ENCODE measurements at regions not wholly inside any gene's neighbourhood (a gene's known extent, or its start where the extent isn't known, plus 50 kb on each side); places are given as distances from the start of the nearest gene placed in this dataset.
"Not testable (repeated sequence)": the region's sequence is repeated elsewhere in the genome, so short reads cannot be mapped to it uniquely, and the experiment has no call there.

GRCh38 chr5:82644766-82645165, 366.6 kb upstream of the RPS23 start:
- DNase-seq (ENCODE audit: low spot score in 2 of 2): no peak
- Histone ChIP-seq H3K4me1 (no peaks in the 10 kb centered on the region), H3K27me3 (ENCODE audit: low read depth) (peaks cover 5% of the 10 kb centered on the region; the same call in 1 of the 2 replicates), H3K4me3 (no peak overlapping the region), H3K36me3 (replicated peaks) (no peaks in the 10 kb centered on the region), H3K9me3 (no peaks in the 10 kb centered on the region)
- in situ Hi-C loops (cut with MboI; ENCODE audit: low sequenced_read_pairs): loop anchor here (25.0 kb wide), 2 partner anchors 793 to 918 kb away; no protein-coding TSS in a partner anchor

GRCh38 chr5:82644229-82644628, 366.1 kb upstream of the RPS23 start:
- Histone ChIP-seq H3K4me1 (no peaks in the 10 kb centered on the region), H3K27me3 (ENCODE audit: low read depth) (peaks cover 5% of the 10 kb centered on the region; the same call in 1 of the 2 replicates), H3K4me3 (no peak overlapping the region), H3K9me3 (no peaks in the 10 kb centered on the region), H3K36me3 (replicated peaks) (no peaks in the 10 kb centered on the region)
- no peak for DNase-seq (ENCODE audit: low spot score in 2 of 2)
- in situ Hi-C loops (cut with MboI; ENCODE audit: low sequenced_read_pairs): loop anchor here (25.0 kb wide), 2 partner anchors 793 to 918 kb away; no protein-coding TSS in a partner anchor

- Histone ChIP-seq H3K27me3 (ENCODE audit: low read depth) (peaks cover 5% of the 10 kb centered on the region; the same call in 1 of the 2 replicates), H3K4me3 (no peak overlapping the region), H3K9me3 (no peaks in the 10 kb centered on the region), H3K36me3 (replicated peaks) (no peaks in the 10 kb centered on the region), H3K4me1 (no peaks in the 10 kb centered on the region)
- DNase-seq (ENCODE audit: low spot score in 2 of 2): no peak
- in situ Hi-C loops (cut with MboI; ENCODE audit: low sequenced_read_pairs): loop anchor here (25.0 kb wide), 2 partner anchors 795 to 920 kb away; no protein-coding TSS in a partner anchor
Measured at GRCh38 chr5:82642313-82642712, 364.2 kb upstream of the RPS23 start.

GRCh38 chr5:82641331-82642003, 363.3 kb upstream of the RPS23 start:
- in situ Hi-C loops (cut with MboI; ENCODE audit: low sequenced_read_pairs): loop anchor here (25.0 kb wide), 2 partner anchors 796 to 921 kb away; no protein-coding TSS in a partner anchor
- Histone ChIP-seq H3K9me3 (no peaks in the 10 kb centered on the region), H3K27me3 (ENCODE audit: low read depth) (peaks cover 5% of the 10 kb centered on the region; the same call in 1 of the 2 replicates), H3K4me1 (no peaks in the 10 kb centered on the region), H3K4me3 (no peak overlapping the region), H3K36me3 (replicated peaks) (no peaks in the 10 kb centered on the region)
- DNase-seq (ENCODE audit: low spot score in 2 of 2): peak; percentile 41 to 76

DNA sequence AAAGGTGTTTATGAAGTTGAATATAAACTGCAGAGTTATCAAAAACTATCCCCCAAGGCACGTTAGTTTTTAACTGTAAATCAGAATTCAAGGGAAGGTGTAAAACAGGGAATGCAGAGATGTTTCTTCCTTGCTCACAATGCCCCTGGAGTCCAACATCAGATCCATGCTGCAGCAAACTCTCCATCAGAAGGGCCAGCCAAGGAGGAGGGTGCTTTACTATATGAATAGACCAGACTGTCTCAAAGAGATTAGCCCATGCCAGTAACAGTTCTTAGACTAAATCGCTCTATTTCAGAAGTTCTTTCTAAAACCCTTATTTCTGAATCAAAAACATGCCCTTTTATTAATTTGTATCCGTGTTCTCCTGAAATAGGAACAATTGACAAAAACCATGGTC, 362.8 kb upstream of the RPS23 start:
- Histone ChIP-seq H3K36me3 (replicated peaks) (no peaks in the 10 kb centered on the region), H3K4me1 (no peaks in the 10 kb centered on the region), H3K27me3 (ENCODE audit: low read depth) (0 out of 2 replicates have a peak, but pooled peaks cover 3% of the 10 kb centered on the region), H3K9me3 (no peaks in the 10 kb centered on the region), H3K4me3 (no peak overlapping the region)
- in situ Hi-C loops (cut with MboI; ENCODE audit: low sequenced_read_pairs): loop anchor here (25.0 kb wide), 2 partner anchors 796 to 921 kb away; no protein-coding TSS in a partner anchor
- no peak for DNase-seq (ENCODE audit: low spot score in 2 of 2)

DNA sequence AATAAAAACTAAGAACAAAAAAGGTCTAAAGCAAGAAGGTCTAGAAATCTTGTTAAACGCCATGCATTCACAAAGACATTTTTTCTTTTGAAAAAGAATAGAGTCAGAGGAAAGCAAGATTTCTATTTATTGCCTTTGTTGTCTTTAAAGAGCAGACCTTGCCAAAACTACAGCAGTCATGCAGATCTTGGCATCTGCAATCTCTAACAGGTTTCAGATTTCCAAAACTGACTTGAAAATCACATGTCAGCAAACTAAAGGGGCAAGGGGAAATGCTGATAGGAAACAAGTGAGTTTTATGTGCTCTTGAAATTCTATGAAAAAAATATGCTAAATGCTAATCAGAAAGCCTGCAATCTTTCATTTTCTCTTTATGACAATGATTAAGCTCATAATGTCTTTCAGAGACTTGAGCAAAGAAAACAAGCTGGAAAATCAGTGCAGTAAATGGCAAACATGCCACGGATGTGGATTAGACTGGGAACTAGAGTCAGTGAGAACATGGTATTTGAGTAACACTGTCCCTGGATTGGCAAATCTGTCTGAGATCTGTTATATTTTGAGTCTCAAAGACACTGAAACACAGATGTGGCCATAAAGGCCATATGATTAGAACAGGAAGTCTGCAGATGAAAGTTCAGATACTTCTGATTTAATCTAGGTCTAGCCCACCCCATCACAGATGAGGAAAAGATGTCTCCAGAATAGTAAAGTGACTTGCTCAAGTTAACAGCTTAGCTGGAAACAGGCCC, 361.4 kb upstream of the RPS23 start:
- Histone ChIP-seq H3K4me3 (no peak overlapping the region), H3K9me3 (no peaks in the 10 kb centered on the region), H3K4me1 (no peaks in the 10 kb centered on the region), H3K27me3 (ENCODE audit: low read depth) (no peaks in the 10 kb centered on the region), H3K36me3 (replicated peaks) (no peaks in the 10 kb centered on the region)
- in situ Hi-C loops (cut with MboI; ENCODE audit: low sequenced_read_pairs): loop anchor here (25.0 kb wide), 2 partner anchors 798 to 923 kb away; no protein-coding TSS in a partner anchor
- DNase-seq (ENCODE audit: low spot score in 2 of 2): no peak

GRCh38 chr5:82636591-82636990, 358.4 kb upstream of the RPS23 start:
- no peak for DNase-seq (ENCODE audit: low spot score in 2 of 2)
- Histone ChIP-seq H3K9me3 (no peaks in the 10 kb centered on the region), H3K27me3 (ENCODE audit: low read depth) (no peaks in the 10 kb centered on the region), H3K4me3 (no peak overlapping the region), H3K36me3 (replicated peaks) (no peaks in the 10 kb centered on the region), H3K4me1 (no peaks in the 10 kb centered on the region)
- in situ Hi-C loops (cut with MboI; ENCODE audit: low sequenced_read_pairs): loop anchor here (25.0 kb wide), 2 partner anchors 801 to 926 kb away; no protein-coding TSS in a partner anchor

- Histone ChIP-seq H3K36me3 (replicated peaks) (no peaks in the 10 kb centered on the region), H3K4me1 (no peaks in the 10 kb centered on the region), H3K4me3 (no peak overlapping the region), H3K27me3 (ENCODE audit: low read depth) (no peaks in the 10 kb centered on the region), H3K9me3 (no peaks in the 10 kb centered on the region)
- in situ Hi-C loops (cut with MboI; ENCODE audit: low sequenced_read_pairs): loop anchor here (25.0 kb wide), 2 partner anchors 802 to 927 kb away; no protein-coding TSS in a partner anchor
- DNase-seq (ENCODE audit: low spot score in 2 of 2): no peak
Measured at GRCh38 chr5:82635561-82636288, 357.6 kb upstream of the RPS23 start.

GRCh38 chr5:82628364-82628910, 350.3 kb upstream of the RPS23 start:
- in situ Hi-C loops (cut with MboI; ENCODE audit: low sequenced_read_pairs): loop anchor here (25.0 kb wide), 2 partner anchors 809 to 934 kb away; no protein-coding TSS in a partner anchor
- no peaks in the 10 kb centered on the region for H3K9me3 ChIP-seq

GRCh38 chr5:82626905-82627591, 348.9 kb upstream of the RPS23 start:
- not testable (repeated sequence) for DNase-seq (ENCODE audit: low spot score in 2 of 2); H3K36me3 ChIP-seq (replicated peaks); H3K27me3 ChIP-seq (ENCODE audit: low read depth); H3K4me3 ChIP-seq; H3K9me3 ChIP-seq; H3K4me1 ChIP-seq
- in situ Hi-C loops (cut with MboI; ENCODE audit: low sequenced_read_pairs): loop anchor here (25.0 kb wide), 2 partner anchors 810 to 935 kb away; no protein-coding TSS in a partner anchor

More at GRCh38 chr5:82628364-82628910, 350.3 kb upstream of the RPS23 start:
- H3K4me1 ChIP-seq: no peaks in the 10 kb centered on the region
- no peaks in the 10 kb centered on the region for H3K27me3 ChIP-seq (ENCODE audit: low read depth)
- H3K4me3 ChIP-seq: no peak overlapping the region
- no peaks in the 10 kb centered on the region for H3K36me3 ChIP-seq (replicated peaks)
- no peak for DNase-seq (ENCODE audit: low spot score in 2 of 2)

DNA sequence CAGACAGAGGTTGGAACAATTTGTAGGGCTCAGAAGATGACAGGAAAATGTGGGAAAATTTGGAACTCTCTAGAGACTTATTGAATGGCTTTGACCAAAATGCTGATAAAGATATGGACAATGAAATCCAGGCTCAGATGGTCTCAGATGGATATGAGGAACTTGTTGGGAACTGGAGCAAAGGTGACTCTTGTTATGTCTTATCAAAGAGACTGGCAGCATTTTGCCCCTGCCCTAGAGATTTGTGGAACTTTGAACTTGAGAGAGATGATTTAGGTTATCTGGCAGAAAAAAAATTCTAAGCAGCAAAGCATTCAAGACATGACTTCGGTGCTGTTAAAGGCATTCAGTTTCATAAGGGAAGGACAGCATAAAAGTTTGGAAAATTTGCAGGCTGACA, 347.9 kb upstream of the RPS23 start:
- in situ Hi-C loops (cut with MboI; ENCODE audit: low sequenced_read_pairs): loop anchor here (25.0 kb wide), 2 partner anchors 811 to 936 kb away; no protein-coding TSS in a partner anchor

DNA sequence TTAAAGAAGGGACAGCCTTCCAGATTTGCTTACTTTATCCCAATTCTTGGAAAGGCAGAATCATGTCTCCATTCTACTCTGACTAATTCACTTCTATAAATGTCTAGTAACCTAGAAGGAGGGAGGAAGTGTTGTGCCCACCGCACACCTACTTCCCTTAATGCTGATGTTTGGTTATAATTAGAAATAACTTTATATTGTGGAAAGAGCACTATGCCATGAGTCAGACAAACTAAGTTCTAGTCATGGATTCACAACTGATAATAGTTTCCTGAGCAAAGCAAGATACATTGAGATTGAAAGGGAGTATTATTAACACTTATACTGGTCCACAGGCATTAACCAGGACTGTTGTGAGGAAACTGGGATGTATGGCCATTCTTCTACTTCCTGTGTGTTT, 345.9 kb upstream of the RPS23 start:
- H3K27me3 ChIP-seq (ENCODE audit: low read depth): no peaks in the 10 kb centered on the region
- no peaks in the 10 kb centered on the region for H3K36me3 ChIP-seq (replicated peaks)
- in situ Hi-C loops (cut with MboI; ENCODE audit: low sequenced_read_pairs): no loop called here
- no peak overlapping the region for H3K4me3 ChIP-seq
- DNase-seq (ENCODE audit: low spot score in 2 of 2): no peak
- H3K4me1 ChIP-seq: no peaks in the 10 kb centered on the region
- H3K9me3 ChIP-seq: no peaks in the 10 kb centered on the region

More for the DNA sequence above, 347.9 kb upstream of the RPS23 start:
- not testable (repeated sequence) for H3K36me3 ChIP-seq (replicated peaks); H3K9me3 ChIP-seq; H3K4me1 ChIP-seq; H3K4me3 ChIP-seq; H3K27me3 ChIP-seq (ENCODE audit: low read depth); DNase-seq (ENCODE audit: low spot score in 2 of 2)
